Spleen (tissue), 11 donors: ENCODE measurements at regions not wholly inside any gene's neighbourhood (a gene's known extent, or its start where the extent isn't known, plus 50 kb on each side); places are given as distances from the start of the nearest gene placed in this dataset.

Source experiments
- DNase-seq: peaks from one replicate; pipeline ENCODE4 v3.0.0-alpha.2; 2020
- H3K27ac ChIP-seq, 8 donors: fragments of 200-600 bp; sonication (generic) in 7 of 8; 1 replicate in 4 of 8; 2 replicates in 4 of 8; pipeline versions ENCODE4 v1.5.0 to v1.8.0; 2016 to 2021; ENCODE audit warnings: inconsistent platforms in 4 of 8, mild to moderate bottlenecking in 4 of 8, moderate library complexity in 1 of 8
- H3K27me3 ChIP-seq, 7 donors: fragments of 200-600 bp; sonication (generic) in 6 of 7; replicated peaks in 1 of 7; 1 replicate in 4 of 7; 2 replicates in 3 of 7; pipeline versions ENCODE4 v1.5.0 to v1.8.0; 2016 to 2021; ENCODE audit warnings: inconsistent platforms in 3 of 7, mild to moderate bottlenecking in 1 of 7
- H3K36me3 ChIP-seq, 6 donors: fragments of 200-600 bp; sonication (generic) in 5 of 6; 1 replicate in 4 of 6; 2 replicates in 2 of 6; pipeline versions ENCODE4 v1.5.0 to v1.8.0; 2016 to 2021; ENCODE audit warnings: inconsistent platforms in 2 of 6
- H3K4me1 ChIP-seq, 6 donors: fragments of 200-600 bp; sonication (generic) in 5 of 6; 1 replicate in 3 of 6; 2 replicates in 3 of 6; pipeline versions ENCODE4 v1.5.0 to v1.8.0; 2016 to 2021; ENCODE audit warnings: inconsistent platforms in 3 of 6
- H3K4me3 ChIP-seq, 8 donors: fragments of 200-600 bp; sonication (generic) in 7 of 8; 1 replicate in 4 of 8; 2 replicates in 4 of 8; pipeline versions ENCODE4 v1.5.0 to v1.8.0; 2016 to 2021; ENCODE audit warnings: inconsistent platforms in 4 of 8, mild to moderate bottlenecking in 4 of 8, moderate library complexity in 2 of 8
- H3K9me3 ChIP-seq, 8 donors: fragments of 200-600 bp; sonication (generic) in 7 of 8; 1 replicate in 4 of 8; 2 replicates in 4 of 8; pipeline versions ENCODE4 v1.5.0 to v1.8.0; 2016 to 2021; ENCODE audit warnings: inconsistent platforms in 4 of 8
- CTCF ChIP-seq, 11 experiments: fragments of 200-600 bp in 7 of 11; fragments of 450-650 bp in 4 of 11; sonication (generic) in 4 of 11; IDR thresholded peaks in 8 of 11; conservative IDR thresholded peaks in 3 of 11; 1 replicate in 7 of 11; 2 replicates in 4 of 11; pipeline versions ENCODE4 v1.4.0 to v1.8.0; 2016 to 2021; ENCODE audit warnings: antibody characterized with exemption in 11 of 11, inconsistent platforms in 4 of 11, mild to moderate bottlenecking in 1 of 11
- POLR2A ChIP-seq, 3 donors: fragments of 450-650 bp; IDR thresholded peaks; one replicate each; pipeline ENCODE4 v1.5.1; 2017; ENCODE audit warnings: antibody characterized with exemption in 3 of 3, mild to moderate bottlenecking in 1 of 3
- POLR2AphosphoS5 ChIP-seq, 3 donors: sonication (generic); formaldehyde crosslinking; IDR thresholded peaks; one replicate each; pipeline ENCODE4 v1.5.1; 2017; ENCODE audit warnings: antibody characterized with exemption in 3 of 3
- WGBS, 5 donors: extraction: QIAGEN DNeasy Blood & Tissue Kit in 3 of 5; methylation state at CpG; one replicate each; pipeline versions ENCODE4 v1.1.5 to v1.1.7; 2013 to 2018; 5-methylcytosine and 5-hydroxymethylcytosine counted together
- intact Hi-C: fragments of 100-400 bp; cut with DNase I; formaldehyde crosslinking; loops from one replicate; pipeline ENCODE4 v1.15.0; 2023; ENCODE audit warnings: low total_unique reads
- donor health status: healthy with polysubstance abuse.
- donor health status: DM: no; HTN: no; CAD: no; lungs with moderate emphysema.
- donor health status: DM: no; HTN: no; CAD: no.
- donor health status: Bipolar disorder and iron deficiency.
- donor health status: healthy.
- donor health status: DM: no; HTN: no; CAD: no.
- donor health status: DM: yes; HTN: yes; CAD: no.

GRCh38 chr6:163655217-163656121 lies 241.0 kb downstream of the QKI start:
- no peak for TF ChIP-seq POLR2AphosphoS5 (IDR thresholded peaks at IDR 0.05)
- TF ChIP-seq CTCF (IDR thresholded peaks at IDR 0.05 in 8 of 11, conservative IDR thresholded peaks at IDR 0.05 in 3 of 11): peak in 1 of 11 experiments; percentile 16
- Histone ChIP-seq H3K9me3 (no peaks in the 10 kb centered on the region), H3K4me3 (no peak overlapping the region), H3K27ac (no peak overlapping the region), H3K36me3 (no peaks in the 10 kb centered on the region), H3K27me3 (no peaks in the 10 kb centered on the region), H3K4me1 (peaks cover 0 to 3% (median under 1%) of the 10 kb centered on the region in 6 donors)
- 84 to 88% (median 86%) methylated on average over 7 of the region's 7 CpGs for WGBS, 5 donors
- intact Hi-C loops: no loop called here
- DNase-seq: no peak

- WGBS, 5 donors: 79 to 89% (median 84%) methylated on average over 7 of the region's 7 CpGs
- Histone ChIP-seq H3K9me3 (no peaks in the 10 kb centered on the region), H3K27me3 (no peaks in the 10 kb centered on the region), H3K4me1 (no peaks in the 10 kb centered on the region), H3K36me3 (no peaks in the 10 kb centered on the region), H3K27ac (no peak overlapping the region), H3K4me3 (no peak overlapping the region)
- DNase-seq: no peak
- TF ChIP-seq POLR2AphosphoS5 (IDR thresholded peaks at IDR 0.05) (no peak), CTCF (IDR thresholded peaks at IDR 0.05 in 8 of 11, conservative IDR thresholded peaks at IDR 0.05 in 3 of 11) (no peak), POLR2A (IDR thresholded peaks at IDR 0.05) (no peak)
- intact Hi-C loops: no loop called here
Observed at GRCh38 chr6:163651915-163652668, 237.6 kb downstream of the QKI start.

- Histone ChIP-seq H3K4me1 (no peaks in the 10 kb centered on the region), H3K27ac (no peak overlapping the region), H3K9me3 (no peaks in the 10 kb centered on the region), H3K4me3 (no peak overlapping the region), H3K27me3 (no peaks in the 10 kb centered on the region), H3K36me3 (no peaks in the 10 kb centered on the region)
- intact Hi-C loops: no loop called here
- WGBS, 5 donors: 85 to 94% (median 94%) methylated on average over 3 of the region's 3 CpGs
- TF ChIP-seq POLR2A (IDR thresholded peaks at IDR 0.05) (no peak), CTCF (IDR thresholded peaks at IDR 0.05 in 8 of 11, conservative IDR thresholded peaks at IDR 0.05 in 3 of 11) (no peak), POLR2AphosphoS5 (IDR thresholded peaks at IDR 0.05) (no peak)
- DNase-seq: no peak
Observed at GRCh38 chr6:163651426-163651825, 236.9 kb downstream of the QKI start.

- intact Hi-C loops: no loop called here
- DNase-seq: no peak
- TF ChIP-seq POLR2A (IDR thresholded peaks at IDR 0.05): no peak
- TF ChIP-seq CTCF (IDR thresholded peaks at IDR 0.05 in 8 of 11, conservative IDR thresholded peaks at IDR 0.05 in 3 of 11): no peak
- no peak for TF ChIP-seq POLR2AphosphoS5 (IDR thresholded peaks at IDR 0.05)
- Histone ChIP-seq H3K27ac (no peak overlapping the region), H3K27me3 (no peaks in the 10 kb centered on the region), H3K4me1 (no peaks in the 10 kb centered on the region), H3K36me3 (no peaks in the 10 kb centered on the region), H3K9me3 (no peaks in the 10 kb centered on the region), H3K4me3 (no peak overlapping the region)
- 86 to 90% (median 88%) methylated on average over 8 of the region's 8 CpGs for WGBS, 5 donors
Observed at GRCh38 chr6:163648868-163649267, 234.3 kb downstream of the QKI start.
